ENCODE measurements at regions not wholly inside any gene's neighbourhood (a gene's known extent, or its start where the extent isn't known, plus 50 kb on each side); places are given as distances from the start of the nearest gene placed in this dataset.

- no peak for TF ChIP-seq EZH2 (IDR thresholded peaks at IDR 0.05; ENCODE audit: low read length, unreplicated experiment)
- TF ChIP-seq, protein P1, sequence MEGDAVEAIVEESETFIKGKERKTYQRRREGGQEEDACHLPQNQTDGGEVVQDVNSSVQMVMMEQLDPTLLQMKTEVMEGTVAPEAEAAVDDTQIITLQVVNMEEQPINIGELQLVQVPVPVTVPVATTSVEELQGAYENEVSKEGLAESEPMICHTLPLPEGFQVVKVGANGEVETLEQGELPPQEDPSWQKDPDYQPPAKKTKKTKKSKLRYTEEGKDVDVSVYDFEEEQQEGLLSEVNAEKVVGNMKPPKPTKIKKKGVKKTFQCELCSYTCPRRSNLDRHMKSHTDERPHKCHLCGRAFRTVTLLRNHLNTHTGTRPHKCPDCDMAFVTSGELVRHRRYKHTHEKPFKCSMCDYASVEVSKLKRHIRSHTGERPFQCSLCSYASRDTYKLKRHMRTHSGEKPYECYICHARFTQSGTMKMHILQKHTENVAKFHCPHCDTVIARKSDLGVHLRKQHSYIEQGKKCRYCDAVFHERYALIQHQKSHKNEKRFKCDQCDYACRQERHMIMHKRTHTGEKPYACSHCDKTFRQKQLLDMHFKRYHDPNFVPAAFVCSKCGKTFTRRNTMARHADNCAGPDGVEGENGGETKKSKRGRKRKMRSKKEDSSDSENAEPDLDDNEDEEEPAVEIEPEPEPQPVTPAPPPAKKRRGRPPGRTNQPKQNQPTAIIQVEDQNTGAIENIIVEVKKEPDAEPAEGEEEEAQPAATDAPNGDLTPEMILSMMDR (conservative IDR thresholded peaks at IDR 0.05; ENCODE audit: low read depth, low read length), result peak; percentile 62
Measured at GRCh38 chr7:21256310-21256877, 171.5 kb upstream of the SP4 start.
